ENCODE measurements at regions not wholly inside any gene's neighbourhood (a gene's known extent, or its start where the extent isn't known, plus 50 kb on each side); places are given as distances from the start of the nearest gene placed in this dataset.

- H3K4me3 Mint-ChIP-seq (ENCODE audit: unreplicated experiment) = no peak overlapping the region
- Histone ChIP-seq H3K9me3 (no peaks in the 10 kb centered on the region), H3K4me3 (ENCODE audit: low read depth, low read length) (no peak overlapping the region), H3K36me3 (ENCODE audit: control insufficient read depth, insufficient read depth, low read length) (no peaks in the 10 kb centered on the region), H3K4me1 (no peaks in the 10 kb centered on the region), H3K27me3 (replicated peaks; ENCODE audit: control insufficient read depth, insufficient read depth, low read length) (no peaks in the 10 kb centered on the region)
- ChIA-PET CTCF (no interaction called here), POLR2A (no interaction called here)
- no peak for DNase-seq
- H3K9me3 Mint-ChIP-seq (ENCODE audit: unreplicated experiment) = no peaks in the 10 kb centered on the region
- BruUV-seq (replicated peaks) = no TSS peak
- peaks cover 11% of the 10 kb centered on the region for H3K27me3 Mint-ChIP-seq (ENCODE audit: insufficient read depth, unreplicated experiment)
- intact Hi-C loops (cut with micrococcal nuclease; ENCODE audit: unreplicated experiment) = no loop called here
- peaks cover 6% of the 10 kb centered on the region for H3K36me3 Mint-ChIP-seq (ENCODE audit: insufficient read depth, unreplicated experiment)
- no peaks in the 10 kb centered on the region for H3K4me1 Mint-ChIP-seq (ENCODE audit: low read depth, unreplicated experiment)
- no peak overlapping the region for H3K27ac Mint-ChIP-seq (ENCODE audit: unreplicated experiment)
- TF ChIP-seq CTCF (IDR thresholded peaks at IDR 0.05; ENCODE audit: insufficient read depth in 1 of 2, low read depth in 1 of 2, low read length in 1 of 2, severe bottlenecking in 1 of 2, unreplicated experiment in 1 of 2) = no peak
These were observed 50.4 kb upstream of the ENTPD6 start for GRCh38 chr20:25145131-25145530.

Measured in Caco-2 (cell line).